ENCODE measurements at regions not wholly inside any gene's neighbourhood (a gene's known extent, or its start where the extent isn't known, plus 50 kb on each side); places are given as distances from the start of the nearest gene placed in this dataset.

DNA sequence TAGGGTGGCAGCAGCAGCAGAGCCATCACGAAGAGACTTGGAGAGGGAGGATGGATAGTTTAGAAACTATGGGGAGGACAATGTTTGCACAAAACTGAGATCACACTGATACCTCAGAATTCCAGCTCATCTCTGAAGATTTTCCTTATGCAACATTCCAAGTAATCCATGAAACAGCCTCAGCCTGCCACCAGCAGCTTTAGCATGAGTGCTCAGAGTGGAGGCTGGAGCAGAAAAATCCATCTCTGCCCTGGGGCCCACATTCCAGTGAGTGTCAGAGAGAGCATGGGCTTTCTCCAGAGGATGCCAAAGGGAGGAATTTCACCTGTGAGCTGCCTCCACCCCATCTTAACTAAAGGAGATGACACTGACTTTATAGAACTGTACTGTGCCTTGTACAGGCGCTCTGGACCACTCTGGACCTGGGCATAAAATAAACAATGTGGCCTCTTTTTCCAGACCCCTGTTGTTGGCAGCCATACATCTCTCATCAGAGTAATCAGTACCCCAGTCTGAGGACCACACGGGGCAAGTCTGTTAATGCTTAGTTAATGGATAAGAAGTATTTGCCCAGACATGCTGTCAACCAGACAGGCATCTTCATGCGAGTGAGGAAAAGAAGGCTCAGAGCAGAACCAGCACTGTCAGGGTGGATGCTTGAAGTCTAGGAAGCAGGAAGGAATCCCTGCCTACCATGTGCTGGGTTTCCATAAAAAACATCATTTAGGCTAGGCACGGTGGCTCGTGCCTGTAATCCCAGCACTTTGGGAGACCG lies 440.9 kb downstream of the ENC1 start:
- Histone ChIP-seq H3K56ac (replicated peaks; ENCODE audit: insufficient read length, low read depth, low read length) (no peak overlapping the region), H3K9ac (replicated peaks in 1 of 4; ENCODE audit: extremely low read depth in 1 of 4, low read depth in 3 of 4, low read length in 3 of 4) (no peak overlapping the region), H3K18ac (ENCODE audit: extremely low read depth, low read length) (0 out of 2 replicates have a peak overlapping the region, but pooled peaks have one; percentile 19), H2BK5ac (ENCODE audit: low read depth, low read length) (no peak overlapping the region), H4K91ac (replicated peaks; ENCODE audit: insufficient read length, low read length) (no peak overlapping the region), H3K4me3 (ENCODE audit: extremely low read depth in 1 of 4, insufficient read depth in 2 of 4, low read depth in 3 of 4, low read length in 4 of 4) (no peak overlapping the region), H3K23ac (ENCODE audit: insufficient read length) (no peak overlapping the region), H2AFZ (ENCODE audit: low read length) (0 out of 2 replicates have a peak overlapping the region, but pooled peaks have one; percentile 20), H3K14ac (ENCODE audit: insufficient read length) (no peak overlapping the region), H2AK5ac (ENCODE audit: low read depth, low read length) (no peak overlapping the region), H3K79me2 (ENCODE audit: control insufficient read depth in 1 of 2, insufficient read depth in 2 of 2, low read length in 2 of 2) (no peaks in the 10 kb centered on the region), H2BK12ac (ENCODE audit: low read depth, low read length) (no peak overlapping the region), H4K20me1 (replicated peaks in 1 of 2; ENCODE audit: control insufficient read depth in 1 of 2, insufficient read depth in 2 of 2, low read length in 2 of 2) (no peaks in the 10 kb centered on the region), H2BK15ac (ENCODE audit: low read length) (no peak overlapping the region), H4K5ac (ENCODE audit: insufficient read length, low read depth, low read length) (no peak overlapping the region), H3K4ac (replicated peaks; ENCODE audit: insufficient read length, low read depth, low read length) (no peak overlapping the region), H2BK20ac (ENCODE audit: low read length) (no peak overlapping the region), H3K9me3 (ENCODE audit: insufficient read depth in 2 of 2, low read depth in 1 of 2, low read length in 1 of 2) (no peaks in the 10 kb centered on the region), H3K4me1 (replicated peaks in 1 of 4; ENCODE audit: control insufficient read depth in 3 of 4, insufficient read depth in 4 of 4, low read length in 3 of 4) (no peaks in the 10 kb centered on the region), H3K36me3 (ENCODE audit: control insufficient read depth in 2 of 4, insufficient read depth in 4 of 4, low read length in 3 of 4) (no peaks in the 10 kb centered on the region), H3K27me3 (replicated peaks in 1 of 4; ENCODE audit: control insufficient read depth in 3 of 4, extremely low read depth in 1 of 4, insufficient read depth in 3 of 4, low read length in 3 of 4) (no peaks in the 10 kb centered on the region), H3K27ac (ENCODE audit: low read depth, low read length) (no peak overlapping the region), H3K4me2 (ENCODE audit: insufficient read depth in 1 of 2, low read depth in 2 of 2, low read length in 2 of 2) (no peak overlapping the region), H2BK120ac (replicated peaks; ENCODE audit: low read depth, low read length) (no peak overlapping the region), H4K8ac (ENCODE audit: extremely low read depth, insufficient read depth, low read length) (no peak overlapping the region; the same call in 1 of the 2 replicates), H3K79me1 (ENCODE audit: low read depth, low read length) (no peaks in the 10 kb centered on the region), H3K23me2 (ENCODE audit: low read depth, low read length) (no peaks in the 10 kb centered on the region)
- FAIRE-seq (no peak), DNase-seq (ENCODE audit: low read depth in 1 of 2, low spot score in 2 of 2) (no peak)
- POLR2A ChIA-PET (ENCODE audit: partially characterized antibody) = no interaction called here
- CTCF ChIA-PET (ENCODE audit: partially characterized antibody) = interaction anchor here (9.1 kb wide), 1 partner anchor 12 kb away, joined by 47 read pairs; no protein-coding TSS in a partner anchor
- 91% methylated on average over 7 of the region's 7 CpGs; no CpG with 5 or more reads in 1 of the 2 experiments for WGBS, 2 experiments (ENCODE audit: extremely low coverage in 1 of 2, insufficient coverage in 1 of 2, insufficient read length in 1 of 2, insufficient replicate concordance in 2 of 2, low coverage in 1 of 2, low lambda C conversion rate in 2 of 2, missing lambda C conversion rate in 1 of 2)
- TF ChIP-seq SUZ12 (IDR thresholded peaks at IDR 0.05; ENCODE audit: low read length) = no peak
- no peak for TF ChIP-seq TCF12 (IDR thresholded peaks at IDR 0.05; ENCODE audit: low read depth, low read length)
- TF ChIP-seq EP300 (IDR thresholded peaks at IDR 0.05; ENCODE audit: borderline replicate concordance in 1 of 2, low read depth in 2 of 2, low read length in 2 of 2) = no peak
- TF ChIP-seq ZNF274 (IDR thresholded peaks at IDR 0.05; ENCODE audit: borderline replicate concordance, extremely low read depth, low read length) = no peak
- TF ChIP-seq TEAD4 (IDR thresholded peaks at IDR 0.05; ENCODE audit: low read depth, low read length) = no peak
- TF ChIP-seq RNF2 (IDR thresholded peaks at IDR 0.05; ENCODE audit: borderline replicate concordance, low read depth, low read length, missing control alignments, poor library complexity, severe bottlenecking) = no peak
- TF ChIP-seq POLR2AphosphoS5 (IDR thresholded peaks at IDR 0.05; ENCODE audit: low read depth, low read length) = no peak
- no peak for TF ChIP-seq BCL11A (IDR thresholded peaks at IDR 0.05; ENCODE audit: low read depth in 2 of 2, low read length in 2 of 2)
- TF ChIP-seq, protein P1, sequence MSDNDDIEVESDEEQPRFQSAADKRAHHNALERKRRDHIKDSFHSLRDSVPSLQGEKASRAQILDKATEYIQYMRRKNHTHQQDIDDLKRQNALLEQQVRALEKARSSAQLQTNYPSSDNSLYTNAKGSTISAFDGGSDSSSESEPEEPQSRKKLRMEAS (IDR thresholded peaks at IDR 0.05) = no peak
- no peak for TF ChIP-seq RFX5 (IDR thresholded peaks at IDR 0.05; ENCODE audit: borderline replicate concordance, low read depth, low read length)
- no peak for TF ChIP-seq RXRA (IDR thresholded peaks at IDR 0.05; ENCODE audit: insufficient read depth, low read depth, low read length)
